Activated CD4-positive, alpha-beta T cell treated with anti-CD3 and anti-CD28 coated beads, Interleukin-2, amount 50 U/mL, for 48 hours (primary cell): ENCODE measurements at regions not wholly inside any gene's neighbourhood (a gene's known extent, or its start where the extent isn't known, plus 50 kb on each side); places are given as distances from the start of the nearest gene placed in this dataset.

ENCODE experiments used
- DNase-seq, 2 experiments: peaks; one replicate each; pipeline ENCODE4 v3.0.0-alpha.2; 2020

DNA sequence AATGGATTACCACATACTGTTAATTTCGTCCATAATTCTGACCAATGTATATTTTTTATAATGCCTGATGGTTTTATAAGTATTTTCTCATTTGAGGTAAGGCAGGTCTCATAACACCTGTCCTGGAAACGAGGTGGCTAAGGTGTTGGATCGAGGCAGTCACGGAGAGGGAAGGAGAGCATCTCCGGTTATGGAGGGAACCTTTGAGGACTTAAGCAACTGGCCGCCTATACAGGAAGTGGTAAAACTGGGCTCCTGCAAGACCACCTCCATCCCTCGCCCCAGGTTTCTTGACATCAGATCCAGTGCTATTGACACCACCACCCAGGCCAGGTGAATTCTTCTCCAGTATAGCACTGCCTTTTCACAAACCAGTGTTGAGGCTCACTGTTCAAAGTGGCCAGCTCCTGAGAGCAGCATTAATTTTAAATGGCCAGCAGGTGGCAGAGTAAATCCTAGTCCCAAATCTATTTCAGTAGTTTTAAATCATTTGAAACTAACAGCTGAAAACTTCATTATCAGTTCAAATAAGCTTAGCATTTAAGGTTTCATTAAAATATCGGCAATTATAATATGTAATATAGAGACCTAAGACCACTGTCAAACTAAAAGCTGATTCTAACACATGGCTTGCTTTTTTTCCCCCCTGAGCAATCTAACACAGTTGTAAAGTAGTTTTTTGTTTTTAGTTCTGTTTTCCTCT lies 100.8 kb downstream of the PPM1A start:
- peak in 1 of 2 experiments; percentile 30 for DNase-seq

- no peak for DNase-seq
Observed at GRCh38 chr14:60350366-60350720, 101.3 kb downstream of the PPM1A start.

DNA sequence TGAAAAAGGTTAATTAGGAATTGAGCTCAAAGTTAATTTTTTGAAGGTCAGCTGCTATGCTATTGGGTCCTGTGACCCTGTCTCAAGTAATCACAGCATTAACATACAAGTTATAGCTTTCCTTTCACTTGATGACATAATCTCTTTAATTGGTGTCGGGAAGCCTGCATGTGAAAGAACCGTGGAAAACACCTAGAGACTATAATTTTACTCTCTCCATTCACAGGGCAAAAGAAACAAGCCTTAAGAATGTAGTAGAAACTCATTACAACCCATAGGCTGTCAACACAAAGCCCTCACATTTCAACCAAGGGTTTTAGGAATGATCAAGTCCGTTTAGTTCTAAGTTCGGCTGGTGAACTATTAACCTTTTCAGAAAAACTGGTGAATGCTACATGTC lies 104.4 kb downstream of the PPM1A start:
- no peak for DNase-seq

GRCh38 chr14:60355768-60356167 lies 106.7 kb downstream of the PPM1A start:
- no peak for DNase-seq

- no peak for DNase-seq
Observed at GRCh38 chr14:60356386-60356785, 107.4 kb downstream of the PPM1A start.

- no peak for DNase-seq
Observed at GRCh38 chr14:60356906-60357550, 108.0 kb downstream of the PPM1A start.

GRCh38 chr14:60357551-60358149 lies 108.6 kb downstream of the PPM1A start:
- DNase-seq: no peak

DNA sequence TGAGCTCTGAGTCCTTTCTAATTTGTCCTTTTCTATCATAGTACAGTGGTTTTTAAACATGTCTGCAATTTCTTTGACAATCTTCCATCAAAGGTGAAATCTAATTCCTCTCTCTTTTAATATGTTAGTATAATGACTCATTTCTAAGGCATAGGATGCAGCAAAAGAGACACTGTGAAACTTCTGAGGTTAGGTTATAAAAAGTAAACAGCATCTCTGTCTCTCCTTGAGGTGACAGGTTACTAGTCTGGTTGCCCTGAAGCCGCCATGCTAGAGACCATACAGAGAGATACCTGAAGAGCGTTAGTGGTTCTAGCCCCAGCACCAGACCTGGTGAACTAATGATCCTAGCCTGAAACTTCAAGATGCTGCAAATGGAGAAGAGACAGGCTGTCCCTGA lies 114.3 kb downstream of the PPM1A start:
- DNase-seq: no peak

GRCh38 chr14:60363687-60364086 lies 114.7 kb downstream of the PPM1A start:
- no peak for DNase-seq

- no peak for DNase-seq
Observed at GRCh38 chr14:60381909-60382308, 104.0 kb downstream of the C14orf39 start.
